ENCODE measurements at regions not wholly inside any gene's neighbourhood (a gene's known extent, or its start where the extent isn't known, plus 50 kb on each side); places are given as distances from the start of the nearest gene placed in this dataset.

DNA sequence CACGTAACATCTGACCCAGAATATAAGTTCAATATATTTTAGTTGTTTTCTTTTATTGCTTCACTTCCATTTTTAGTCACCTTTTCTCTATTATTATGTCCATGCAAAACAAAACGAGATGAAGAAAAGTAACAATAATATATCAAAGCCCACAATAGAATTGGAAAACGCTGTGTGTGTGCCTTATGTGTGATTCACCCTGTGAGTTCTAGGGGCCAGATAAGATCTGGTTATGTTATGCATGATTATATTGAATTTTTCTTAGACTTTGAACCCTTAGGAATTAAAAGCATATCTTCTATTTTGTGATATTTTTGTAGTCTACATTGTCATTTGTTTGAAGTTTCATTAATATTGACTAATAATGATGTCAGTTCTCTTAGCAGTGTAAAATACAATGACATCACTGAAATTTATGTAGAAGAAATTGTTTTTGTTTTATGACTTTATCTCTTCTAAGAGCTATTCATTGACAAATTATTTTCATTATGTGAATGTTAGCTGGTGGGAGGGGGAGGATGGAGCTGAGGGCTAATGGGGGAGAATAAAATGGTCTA is 243.6 kb downstream of the TFAP2B start:
- intact Hi-C loops (cut with DNase I) = no loop called here
- TF ChIP-seq, protein P1, sequence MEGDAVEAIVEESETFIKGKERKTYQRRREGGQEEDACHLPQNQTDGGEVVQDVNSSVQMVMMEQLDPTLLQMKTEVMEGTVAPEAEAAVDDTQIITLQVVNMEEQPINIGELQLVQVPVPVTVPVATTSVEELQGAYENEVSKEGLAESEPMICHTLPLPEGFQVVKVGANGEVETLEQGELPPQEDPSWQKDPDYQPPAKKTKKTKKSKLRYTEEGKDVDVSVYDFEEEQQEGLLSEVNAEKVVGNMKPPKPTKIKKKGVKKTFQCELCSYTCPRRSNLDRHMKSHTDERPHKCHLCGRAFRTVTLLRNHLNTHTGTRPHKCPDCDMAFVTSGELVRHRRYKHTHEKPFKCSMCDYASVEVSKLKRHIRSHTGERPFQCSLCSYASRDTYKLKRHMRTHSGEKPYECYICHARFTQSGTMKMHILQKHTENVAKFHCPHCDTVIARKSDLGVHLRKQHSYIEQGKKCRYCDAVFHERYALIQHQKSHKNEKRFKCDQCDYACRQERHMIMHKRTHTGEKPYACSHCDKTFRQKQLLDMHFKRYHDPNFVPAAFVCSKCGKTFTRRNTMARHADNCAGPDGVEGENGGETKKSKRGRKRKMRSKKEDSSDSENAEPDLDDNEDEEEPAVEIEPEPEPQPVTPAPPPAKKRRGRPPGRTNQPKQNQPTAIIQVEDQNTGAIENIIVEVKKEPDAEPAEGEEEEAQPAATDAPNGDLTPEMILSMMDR (IDR thresholded peaks at IDR 0.05) = no peak
- TF ChIP-seq POLR2AphosphoS5 (IDR thresholded peaks at IDR 0.05; ENCODE audit: insufficient read depth in 1 of 2, low read depth in 1 of 2) (no peak), POLR2A (IDR thresholded peaks at IDR 0.05) (no peak)

DNA sequence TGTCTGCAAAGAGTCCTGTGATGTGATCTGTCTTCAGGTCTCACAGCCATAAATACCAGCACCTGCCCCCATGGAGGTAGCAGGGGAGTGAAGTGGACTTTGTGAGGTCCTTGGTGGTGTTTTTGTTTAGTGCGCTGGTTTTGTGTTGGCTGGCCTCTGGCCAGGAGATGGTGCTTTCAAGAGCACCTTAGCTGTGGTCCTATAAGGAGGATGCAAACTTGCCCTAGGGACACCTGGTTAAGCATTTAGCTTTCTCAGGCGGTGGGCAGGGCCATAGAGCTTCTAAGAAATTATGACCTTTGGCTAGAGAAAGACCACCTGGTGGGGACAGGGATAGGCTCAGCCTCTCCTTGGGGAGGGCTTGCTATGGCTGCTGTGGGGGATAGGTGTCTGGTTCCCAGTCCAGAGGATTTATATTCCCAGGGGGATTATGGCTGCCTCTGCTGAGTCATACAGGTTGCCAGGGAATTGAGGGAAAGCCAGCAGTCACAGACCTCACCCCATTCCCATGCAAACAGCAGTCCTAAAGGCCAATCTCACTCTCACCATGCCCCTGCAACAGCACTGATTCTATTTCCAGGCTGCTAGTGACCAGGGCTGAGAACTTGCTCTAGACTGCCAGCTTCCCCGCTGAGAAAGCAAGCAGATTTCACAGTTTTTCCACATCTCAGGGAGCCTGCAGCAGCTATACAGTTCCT is 259.3 kb downstream of the TFAP2B start:
- no peak overlapping the region for H3K27ac ChIP-seq
- no peak for DNase-seq (ENCODE audit: extremely low spot score in 2 of 2)
- no peaks in the 10 kb centered on the region for H3K36me3 ChIP-seq
- H3K4me1 ChIP-seq = no peaks in the 10 kb centered on the region
- TF ChIP-seq POLR2A (IDR thresholded peaks at IDR 0.05) (no peak), POLR2AphosphoS5 (IDR thresholded peaks at IDR 0.05; ENCODE audit: insufficient read depth in 1 of 2, low read depth in 1 of 2) (no peak)
- TF ChIP-seq, protein P1 (IDR thresholded peaks at IDR 0.05) = no peak
- intact Hi-C loops (cut with DNase I) = no loop called here
- H3K27me3 ChIP-seq = no peaks in the 10 kb centered on the region
- no peak overlapping the region for H3K4me3 ChIP-seq
- no peaks in the 10 kb centered on the region for H3K9me3 ChIP-seq

More for the DNA sequence above, 243.6 kb downstream of the TFAP2B start:
- Histone ChIP-seq H3K27ac (no peak overlapping the region), H3K9me3 (no peaks in the 10 kb centered on the region), H3K27me3 (no peaks in the 10 kb centered on the region), H3K36me3 (no peaks in the 10 kb centered on the region), H3K4me3 (no peak overlapping the region), H3K4me1 (no peaks in the 10 kb centered on the region)
- DNase-seq (ENCODE audit: extremely low spot score in 2 of 2) = no peak

DNA sequence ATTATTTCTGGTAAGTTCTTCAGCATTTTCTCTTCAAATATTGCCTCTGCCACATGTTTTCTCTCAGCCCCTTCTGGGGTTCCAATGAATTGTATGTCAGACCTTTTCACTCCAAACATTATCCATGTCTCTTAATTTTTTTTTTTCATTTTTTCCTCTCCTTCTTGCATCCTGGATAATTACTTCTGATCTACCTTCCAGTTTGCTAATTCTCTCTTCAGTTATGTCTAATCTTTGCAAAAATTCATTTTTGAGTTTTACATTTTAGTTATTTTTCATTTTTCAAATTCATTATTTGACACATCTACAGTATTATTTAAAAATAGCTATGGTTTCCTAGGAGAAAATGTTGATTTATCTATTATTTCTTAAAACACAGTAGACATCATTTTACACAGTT is 271.7 kb downstream of the TFAP2B start:
- no peak overlapping the region for H3K27ac ChIP-seq
- no peak overlapping the region for H3K4me3 ChIP-seq
- no peak for DNase-seq (ENCODE audit: extremely low spot score in 2 of 2)
- intact Hi-C loops (cut with DNase I) = no loop called here
- no peaks in the 10 kb centered on the region for H3K9me3 ChIP-seq
- H3K27me3 ChIP-seq = no peaks in the 10 kb centered on the region
- H3K36me3 ChIP-seq = no peaks in the 10 kb centered on the region
- TF ChIP-seq POLR2A (IDR thresholded peaks at IDR 0.05) = no peak
- TF ChIP-seq, protein P1 (IDR thresholded peaks at IDR 0.05) = no peak
- no peak for TF ChIP-seq POLR2AphosphoS5 (IDR thresholded peaks at IDR 0.05; ENCODE audit: insufficient read depth in 1 of 2, low read depth in 1 of 2)
- H3K4me1 ChIP-seq = no peaks in the 10 kb centered on the region

DNA sequence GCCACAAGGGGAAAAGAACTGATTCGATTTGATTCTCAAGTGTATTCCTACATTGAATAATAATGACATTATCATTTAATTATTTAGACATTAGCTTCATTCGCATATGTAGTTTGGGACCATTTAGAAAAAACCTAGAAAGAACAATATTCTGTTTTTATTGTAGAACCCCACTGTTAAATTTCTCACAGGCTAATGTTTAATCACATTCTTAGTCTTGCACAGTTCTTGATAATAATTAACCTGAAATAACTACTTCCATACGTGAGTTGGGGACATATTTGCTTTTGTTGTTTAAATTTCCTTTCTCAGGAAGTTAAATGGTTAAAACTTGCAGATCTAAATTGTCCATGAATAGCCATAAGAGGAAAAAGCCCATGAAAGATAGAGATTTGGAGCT is 275.2 kb downstream of the TFAP2B start:
- no peaks in the 10 kb centered on the region for H3K36me3 ChIP-seq
- no peaks in the 10 kb centered on the region for H3K4me1 ChIP-seq
- no peak overlapping the region for H3K27ac ChIP-seq
- DNase-seq (ENCODE audit: extremely low spot score in 2 of 2) = no peak
- H3K4me3 ChIP-seq = no peak overlapping the region
- TF ChIP-seq, protein P1 (IDR thresholded peaks at IDR 0.05) = no peak
- intact Hi-C loops (cut with DNase I) = no loop called here
- no peaks in the 10 kb centered on the region for H3K27me3 ChIP-seq
- no peaks in the 10 kb centered on the region for H3K9me3 ChIP-seq

DNA sequence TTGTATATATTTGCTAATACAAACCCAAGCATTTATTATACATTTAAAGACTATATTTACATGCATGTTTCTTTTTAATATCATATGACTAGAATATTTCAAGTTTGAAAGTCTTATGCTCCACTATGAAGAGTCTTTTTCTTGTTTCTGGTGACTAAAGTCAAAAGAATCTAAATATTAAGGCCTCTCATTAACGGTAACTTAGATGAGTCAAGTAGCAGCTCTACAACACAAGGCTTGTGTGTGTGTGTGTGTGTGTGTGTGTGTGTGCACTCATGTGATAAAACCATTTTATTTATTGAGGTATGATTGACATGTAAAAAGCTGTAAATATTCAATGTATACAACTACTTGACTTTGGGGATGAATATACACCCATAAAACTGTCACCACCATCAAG is 275.6 kb downstream of the TFAP2B start:
- Histone ChIP-seq H3K9me3 (no peaks in the 10 kb centered on the region), H3K4me1 (no peaks in the 10 kb centered on the region), H3K36me3 (no peaks in the 10 kb centered on the region), H3K27ac (no peak overlapping the region), H3K27me3 (no peaks in the 10 kb centered on the region), H3K4me3 (no peak overlapping the region)
- DNase-seq (ENCODE audit: extremely low spot score in 2 of 2) = no peak
- TF ChIP-seq POLR2AphosphoS5 (IDR thresholded peaks at IDR 0.05; ENCODE audit: insufficient read depth in 1 of 2, low read depth in 1 of 2) (no peak), POLR2A (IDR thresholded peaks at IDR 0.05) (no peak)
- TF ChIP-seq, protein P1 (IDR thresholded peaks at IDR 0.05) = no peak
- intact Hi-C loops (cut with DNase I) = no loop called here

All from vagina (tissue), 2 donors.